HG03469 (cell line): ENCODE measurements at regions not wholly inside any gene's neighbourhood (a gene's known extent, or its start where the extent isn't known, plus 50 kb on each side); places are given as distances from the start of the nearest gene placed in this dataset.
"Not testable (repeated sequence)": the region's sequence is repeated elsewhere in the genome, so short reads cannot be mapped to it uniquely, and the experiment has no call there.

Experiments used
- ATAC-seq: cut with Tn5 transposase; IDR thresholded peaks from one replicate; pipeline ENCODE4 v1.9.1; 2021; ENCODE audit warnings: mild to moderate bottlenecking, moderate library complexity, moderate number of reproducible peaks; ENCODE audit not compliant: unreplicated experiment

GRCh38 chr11:38461751-38462150 is 1863.7 kb upstream of the RAG2 start:
- no peak for ATAC-seq

GRCh38 chr11:38460896-38461295 is 1862.9 kb upstream of the RAG2 start:
- ATAC-seq: no peak

GRCh38 chr11:38460429-38460828 is 1862.4 kb upstream of the RAG2 start:
- ATAC-seq: no peak

DNA sequence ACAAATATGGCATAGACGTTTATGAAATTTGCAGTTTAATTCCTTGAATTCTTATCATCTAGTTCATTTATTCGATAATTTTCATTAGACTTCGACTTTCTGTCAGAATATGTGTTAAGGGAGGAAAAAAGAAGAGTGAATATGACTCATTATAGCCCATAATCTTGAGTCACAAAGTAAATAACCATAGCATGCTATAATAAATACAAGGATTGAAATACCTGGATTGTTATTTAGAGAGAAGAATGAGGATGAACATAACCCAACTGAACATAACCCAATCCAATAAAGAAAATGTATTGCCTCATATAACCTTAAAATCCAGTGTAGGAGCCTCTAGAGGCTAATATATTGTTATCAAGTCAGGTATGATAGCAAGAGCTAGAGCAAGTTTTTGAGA is 1858.3 kb upstream of the RAG2 start:
- ATAC-seq: no peak

- ATAC-seq: no peak
Measured at GRCh38 chr11:38448284-38448683, 1850.2 kb upstream of the RAG2 start.

- ATAC-seq: no peak
Measured at GRCh38 chr11:38446336-38446735, 1848.3 kb upstream of the RAG2 start.

- ATAC-seq: no peak
Measured at GRCh38 chr11:38438091-38438490, 1840.1 kb upstream of the RAG2 start.

GRCh38 chr11:38425578-38425977 is 1827.5 kb upstream of the RAG2 start:
- no peak for ATAC-seq

GRCh38 chr11:38423042-38423441 is 1825.0 kb upstream of the RAG2 start:
- ATAC-seq: no peak

DNA sequence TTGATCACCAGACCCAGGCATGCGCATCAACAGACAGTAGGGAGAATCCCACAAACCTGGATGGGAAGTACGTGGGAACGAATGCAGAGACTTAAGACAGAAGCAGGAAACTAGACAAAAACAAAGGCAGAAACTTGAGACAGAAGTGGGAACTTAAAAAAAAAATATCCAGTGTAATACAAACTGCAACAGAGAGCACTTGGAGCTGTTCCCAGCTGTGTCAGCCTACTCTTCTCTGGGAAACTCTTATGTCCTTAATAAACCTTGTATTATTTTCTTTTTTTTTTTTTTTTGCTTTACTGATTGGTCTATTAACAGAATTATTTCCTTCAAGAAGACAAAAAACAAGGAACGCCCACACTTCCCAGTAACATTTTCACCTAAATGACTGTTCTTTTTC is 1818.1 kb upstream of the RAG2 start:
- no peak for ATAC-seq

- no peak for ATAC-seq
Measured at GRCh38 chr11:38411149-38411548, 1813.1 kb upstream of the RAG2 start.

GRCh38 chr11:38402063-38402462 is 1804.0 kb upstream of the RAG2 start:
- ATAC-seq: no peak

DNA sequence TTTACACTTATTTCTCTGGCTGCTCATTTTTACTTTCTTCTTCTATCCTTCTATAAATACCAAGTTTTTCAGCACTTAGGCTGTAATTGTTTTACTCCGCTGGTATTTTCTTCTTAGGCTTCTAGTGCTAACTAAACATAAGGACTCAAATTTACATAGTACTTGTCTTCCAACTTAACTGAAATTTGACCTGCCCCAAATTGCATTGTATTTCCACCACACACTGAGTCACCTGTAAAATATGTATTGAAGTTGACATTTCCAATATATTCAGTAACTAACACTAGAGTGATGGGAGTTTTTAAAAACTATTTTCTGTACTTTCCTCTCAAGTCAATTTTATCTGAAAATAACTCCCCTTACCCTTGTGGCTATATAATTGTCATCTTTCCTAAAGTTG is 1794.1 kb upstream of the RAG2 start:
- no peak for ATAC-seq

GRCh38 chr11:38384568-38384967 is 1786.5 kb upstream of the RAG2 start:
- ATAC-seq: no peak

DNA sequence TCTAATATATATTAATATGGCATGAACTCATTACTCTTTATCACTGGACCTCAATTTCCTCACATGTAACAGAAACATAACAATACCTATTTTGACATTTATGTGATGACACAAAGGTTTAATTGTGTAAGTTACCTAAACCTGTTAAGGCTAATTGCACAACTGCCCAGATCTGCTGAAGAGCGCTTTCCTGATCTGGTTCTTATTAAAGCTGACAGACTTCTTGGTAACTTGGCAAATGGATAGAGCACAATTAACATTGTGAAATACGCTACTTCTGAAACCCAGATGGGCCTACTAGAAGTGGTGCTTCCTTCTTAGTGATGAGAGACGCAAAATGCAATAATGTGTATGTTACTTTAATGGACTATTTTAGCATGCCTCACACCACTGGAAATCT is 1767.2 kb upstream of the RAG2 start:
- ATAC-seq: no peak

DNA sequence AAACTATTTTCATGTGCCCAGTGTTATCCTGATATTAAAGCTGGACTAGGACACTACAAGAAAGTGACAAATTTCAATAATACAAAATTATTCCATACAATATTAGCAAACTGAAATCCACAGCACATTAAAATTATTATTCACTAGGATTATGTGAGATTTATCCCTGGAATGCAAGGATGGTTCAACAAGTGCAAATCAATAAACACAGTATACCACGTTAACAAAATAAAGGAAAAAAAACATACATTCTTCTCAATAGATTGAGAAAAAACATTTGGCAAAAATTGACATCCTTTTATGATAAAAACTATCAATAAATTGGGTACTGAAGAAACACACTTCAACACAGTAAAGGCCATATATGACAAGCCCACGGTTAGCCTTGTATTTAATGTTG is 1758.2 kb upstream of the RAG2 start:
- no peak for ATAC-seq

DNA sequence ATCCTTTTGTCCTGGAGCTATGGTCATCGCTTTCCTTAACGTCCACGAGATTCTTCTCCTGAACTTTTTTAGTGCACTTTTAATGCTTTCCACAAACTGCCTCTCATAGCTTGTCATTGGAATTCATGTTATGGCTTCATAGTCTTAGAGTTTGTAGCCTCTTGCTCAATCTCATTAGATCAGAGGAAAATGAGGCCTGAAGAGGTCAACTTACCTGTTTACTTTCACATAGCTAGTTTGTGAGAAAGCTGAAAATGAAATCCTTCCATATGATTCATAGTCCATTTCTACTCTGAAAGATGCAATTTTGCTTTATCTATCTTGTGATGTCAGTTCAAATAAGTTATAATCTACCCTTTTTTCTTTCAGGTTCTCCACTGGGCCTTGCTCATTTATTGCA is 1747.2 kb upstream of the RAG2 start:
- ATAC-seq: no peak

DNA sequence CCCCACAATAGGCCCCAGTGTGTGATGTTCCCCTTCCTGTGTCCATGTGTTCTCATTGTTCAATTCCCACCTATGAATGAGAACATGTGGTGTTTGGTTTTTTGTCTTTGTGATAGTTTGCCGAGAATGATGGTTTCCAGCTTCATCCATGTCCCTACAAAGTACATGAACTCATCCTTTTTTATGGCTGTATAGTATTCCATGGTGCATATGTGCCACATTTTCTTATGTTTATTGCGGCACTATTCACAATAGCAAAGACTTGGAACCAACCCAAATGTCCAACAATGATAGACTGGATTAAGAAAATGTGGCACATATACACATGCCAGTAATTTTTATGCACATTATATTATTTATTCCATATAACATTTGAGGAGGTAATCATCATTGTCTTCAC is 1743.6 kb upstream of the RAG2 start:
- ATAC-seq: not testable (repeated sequence)

- no peak for ATAC-seq
Measured at GRCh38 chr11:38339835-38340440, 1741.9 kb upstream of the RAG2 start.

DNA sequence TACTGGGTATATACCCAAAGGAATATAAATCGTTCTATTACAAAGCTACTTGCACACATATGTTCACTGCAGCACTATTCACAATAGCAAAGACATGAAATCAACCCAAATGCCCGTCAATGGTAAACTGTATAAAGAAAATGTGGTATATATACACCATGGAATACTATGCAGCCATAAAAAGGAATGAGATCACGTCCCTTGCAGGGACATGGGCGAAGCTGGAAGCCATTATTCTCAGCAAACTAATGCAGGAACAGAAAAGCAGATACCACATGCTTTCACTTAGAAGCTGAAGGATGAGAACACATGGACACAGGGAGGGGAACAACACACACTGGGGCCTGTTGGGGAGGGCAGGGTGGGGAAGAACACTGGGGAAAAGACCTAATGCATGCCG is 1740.0 kb upstream of the RAG2 start:
- ATAC-seq: not testable (repeated sequence)

DNA sequence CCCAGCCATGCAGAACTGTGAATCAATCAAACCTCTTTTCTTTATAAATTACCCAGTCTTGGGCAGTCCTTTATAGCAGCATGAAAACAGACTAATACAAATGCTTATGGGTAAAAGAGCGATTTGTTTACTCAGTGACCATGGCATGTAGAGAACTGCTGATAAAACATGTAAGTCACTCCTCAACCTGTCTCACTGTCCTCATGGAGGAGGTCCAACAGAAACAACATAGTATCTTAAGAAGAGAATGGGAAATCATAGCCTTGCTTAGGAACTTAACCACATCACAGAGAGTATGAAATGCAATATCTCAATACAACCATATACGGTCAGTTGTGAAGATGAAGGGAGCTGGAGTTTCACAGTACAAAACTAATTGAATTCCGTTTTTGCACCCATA is 1734.0 kb upstream of the RAG2 start:
- no peak for ATAC-seq

GRCh38 chr11:38330578-38330977 is 1732.5 kb upstream of the RAG2 start:
- no peak for ATAC-seq

GRCh38 chr11:38323961-38324761 is 1726.1 kb upstream of the RAG2 start:
- ATAC-seq: no peak
